ENCODE measurements at regions not wholly inside any gene's neighbourhood (a gene's known extent, or its start where the extent isn't known, plus 50 kb on each side); places are given as distances from the start of the nearest gene placed in this dataset.

- Histone ChIP-seq H3K9me3 (ENCODE audit: low read depth) (no peaks in the 10 kb centered on the region), H3K4me1 (ENCODE audit: low read depth) (peaks cover 2% of the 10 kb centered on the region), H3K27ac (no peak overlapping the region), H3K4me3 (no peak overlapping the region), H3K27me3 (no peaks in the 10 kb centered on the region), H3K36me3 (no peaks in the 10 kb centered on the region)
- no peak for DNase-seq (ENCODE audit: low read depth in 1 of 2, low spot score in 1 of 2)
- TF ChIP-seq CTCF (IDR thresholded peaks at IDR 0.05; ENCODE audit: low read depth, low read length) = no peak
Observed at GRCh38 chr9:87113874-87114273, 166.6 kb upstream of the GAS1 start.

GRCh38 chr9:87115785-87116184 lies 168.5 kb upstream of the GAS1 start:
- Histone ChIP-seq H3K4me1 (ENCODE audit: low read depth) (peaks cover 3% of the 10 kb centered on the region), H3K4me3 (no peak overlapping the region), H3K36me3 (no peaks in the 10 kb centered on the region), H3K27ac (no peak overlapping the region), H3K27me3 (no peaks in the 10 kb centered on the region), H3K9me3 (ENCODE audit: low read depth) (no peaks in the 10 kb centered on the region)
- peak in 1 of 2 donors; percentile 38 for DNase-seq (ENCODE audit: low read depth in 1 of 2, low spot score in 1 of 2)
- no peak for TF ChIP-seq CTCF (IDR thresholded peaks at IDR 0.05; ENCODE audit: low read depth, low read length)

- no peak overlapping the region for H3K27ac ChIP-seq
- H3K9me3 ChIP-seq (ENCODE audit: low read depth) = no peaks in the 10 kb centered on the region
- no peak for TF ChIP-seq CTCF (IDR thresholded peaks at IDR 0.05; ENCODE audit: low read depth, low read length)
- no peaks in the 10 kb centered on the region for H3K27me3 ChIP-seq
- H3K4me3 ChIP-seq = no peak overlapping the region
- H3K4me1 ChIP-seq (ENCODE audit: low read depth) = peaks cover 3% of the 10 kb centered on the region
- H3K36me3 ChIP-seq = no peaks in the 10 kb centered on the region
- no peak for DNase-seq (ENCODE audit: low read depth in 1 of 2, low spot score in 1 of 2)
Observed at GRCh38 chr9:87116492-87116891, 169.2 kb upstream of the GAS1 start.

- DNase-seq (ENCODE audit: low read depth in 1 of 2, low spot score in 1 of 2) = no peak
- H3K27ac ChIP-seq = no peak overlapping the region
Observed at GRCh38 chr9:87118594-87118993, 171.3 kb upstream of the GAS1 start.

GRCh38 chr9:87119328-87119881 lies 172.1 kb upstream of the GAS1 start:
- H3K36me3 ChIP-seq = no peaks in the 10 kb centered on the region
- H3K4me1 ChIP-seq (ENCODE audit: low read depth) = peaks cover 3% of the 10 kb centered on the region
- no peak overlapping the region for H3K4me3 ChIP-seq
- no peaks in the 10 kb centered on the region for H3K9me3 ChIP-seq (ENCODE audit: low read depth)
- DNase-seq (ENCODE audit: low read depth in 1 of 2, low spot score in 1 of 2) = peak; percentile 38 to 93
- no peak for TF ChIP-seq CTCF (IDR thresholded peaks at IDR 0.05; ENCODE audit: low read depth, low read length)
- H3K27me3 ChIP-seq = no peaks in the 10 kb centered on the region
- H3K27ac ChIP-seq = peak overlapping the region; percentile 45

More at GRCh38 chr9:87118594-87118993, 171.3 kb upstream of the GAS1 start:
- H3K27me3 ChIP-seq = no peaks in the 10 kb centered on the region
- no peak overlapping the region for H3K4me3 ChIP-seq
- no peaks in the 10 kb centered on the region for H3K9me3 ChIP-seq (ENCODE audit: low read depth)
- no peaks in the 10 kb centered on the region for H3K36me3 ChIP-seq
- no peak for TF ChIP-seq CTCF (IDR thresholded peaks at IDR 0.05; ENCODE audit: low read depth, low read length)
- peaks cover 3% of the 10 kb centered on the region for H3K4me1 ChIP-seq (ENCODE audit: low read depth)

Data from cardiac muscle cell (in vitro differentiated cells and primary cell).